Renal pelvis (tissue), 1 donor: ENCODE measurements at regions not wholly inside any gene's neighbourhood (a gene's known extent, or its start where the extent isn't known, plus 50 kb on each side); places are given as distances from the start of the nearest gene placed in this dataset.
"Not testable (repeated sequence)": the region's sequence is repeated elsewhere in the genome, so short reads cannot be mapped to it uniquely, and the experiment has no call there.

Experiments
- DNase-seq: peaks from one replicate; pipeline ENCODE4 v3.0.0-alpha.2; 2013

DNA sequence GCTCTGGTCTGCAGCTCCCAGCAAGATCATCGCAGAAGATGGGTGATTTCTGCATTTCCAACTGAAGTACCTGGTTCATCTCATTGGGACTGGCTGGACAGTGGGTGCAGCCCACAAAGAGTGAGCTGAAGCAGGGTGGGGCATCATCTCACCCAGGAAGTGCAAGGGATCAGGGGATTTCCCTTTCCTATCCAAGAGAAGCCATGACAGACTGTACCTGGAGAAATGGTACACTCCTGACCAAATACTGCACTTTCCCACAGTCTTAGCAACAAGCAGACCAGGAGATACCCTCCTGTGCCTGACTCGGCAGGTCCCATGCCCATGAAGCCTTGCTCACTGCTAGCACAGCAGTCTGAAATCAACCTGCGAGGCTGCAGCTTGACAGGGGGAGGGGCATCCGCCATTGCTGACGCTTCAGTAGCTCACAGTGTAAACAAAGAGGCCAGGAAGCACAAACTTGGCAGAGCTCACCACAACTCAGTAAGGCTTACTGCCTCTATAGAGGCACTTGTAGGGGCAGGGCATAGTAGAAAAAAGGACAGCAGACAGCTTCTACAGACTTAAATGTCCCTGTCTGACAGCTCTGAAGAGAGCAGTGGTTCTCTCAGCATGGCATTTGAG is 60.5 kb downstream of the AREG start:
- peak; percentile 10 for DNase-seq

DNA sequence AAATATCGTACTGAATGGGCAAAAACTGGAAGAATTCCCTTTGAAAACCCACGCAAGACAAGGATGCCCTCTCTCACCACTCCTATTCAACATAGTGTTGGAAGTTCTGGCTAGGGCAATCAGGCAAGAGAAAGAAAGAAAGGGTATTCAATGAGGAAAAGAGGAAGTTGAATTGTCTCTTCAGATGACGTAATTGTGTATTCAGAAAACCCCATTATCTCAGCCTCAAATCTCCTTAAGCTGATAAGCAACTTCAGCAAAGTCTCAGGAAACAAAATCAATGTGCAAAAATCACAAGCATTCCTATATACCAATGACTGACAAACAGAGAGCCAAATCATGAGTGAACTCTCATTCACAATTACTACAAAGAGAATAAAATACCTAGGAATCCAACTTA is 64.4 kb downstream of the AREG start:
- not testable (repeated sequence) for DNase-seq

DNA sequence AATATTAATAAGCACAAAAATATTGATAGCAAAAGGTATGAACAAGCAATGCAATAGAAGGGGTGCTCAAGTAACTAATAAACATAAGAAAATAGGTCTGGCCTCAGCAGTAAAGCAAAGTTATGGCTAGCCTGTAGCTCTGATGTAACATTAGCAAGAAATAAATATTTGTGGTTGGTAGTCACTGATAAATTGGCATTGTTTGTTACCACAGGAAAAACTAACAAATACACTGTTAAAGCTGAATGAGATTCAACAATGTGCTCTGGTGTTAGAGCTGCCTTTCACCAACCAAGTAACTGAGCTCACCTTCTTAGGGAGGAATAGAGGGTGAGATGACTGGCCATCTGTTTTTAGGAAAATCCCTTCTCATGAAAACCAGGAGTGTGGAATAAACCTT is 71.4 kb downstream of the AREG start:
- DNase-seq, result no peak

DNA sequence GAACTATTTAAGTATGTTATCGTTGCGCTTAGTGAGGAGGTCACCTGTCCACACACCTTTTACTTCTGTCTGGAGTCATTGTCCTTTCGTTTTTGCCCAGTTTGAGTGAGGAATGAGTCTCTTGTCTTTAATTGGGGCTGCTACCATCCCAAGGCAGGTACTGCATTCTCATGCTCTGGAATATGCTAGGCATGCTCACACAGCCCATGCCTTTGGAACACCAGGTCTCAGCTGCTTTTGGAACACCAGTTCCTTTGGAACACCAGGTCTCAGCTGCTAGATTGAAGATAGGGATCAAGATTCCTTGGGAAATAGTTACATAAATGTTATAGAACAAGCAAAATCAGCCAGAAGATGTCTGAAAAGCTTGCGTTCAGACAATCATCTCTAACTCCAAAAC is 73.1 kb downstream of the AREG start:
- no peak for DNase-seq

DNA sequence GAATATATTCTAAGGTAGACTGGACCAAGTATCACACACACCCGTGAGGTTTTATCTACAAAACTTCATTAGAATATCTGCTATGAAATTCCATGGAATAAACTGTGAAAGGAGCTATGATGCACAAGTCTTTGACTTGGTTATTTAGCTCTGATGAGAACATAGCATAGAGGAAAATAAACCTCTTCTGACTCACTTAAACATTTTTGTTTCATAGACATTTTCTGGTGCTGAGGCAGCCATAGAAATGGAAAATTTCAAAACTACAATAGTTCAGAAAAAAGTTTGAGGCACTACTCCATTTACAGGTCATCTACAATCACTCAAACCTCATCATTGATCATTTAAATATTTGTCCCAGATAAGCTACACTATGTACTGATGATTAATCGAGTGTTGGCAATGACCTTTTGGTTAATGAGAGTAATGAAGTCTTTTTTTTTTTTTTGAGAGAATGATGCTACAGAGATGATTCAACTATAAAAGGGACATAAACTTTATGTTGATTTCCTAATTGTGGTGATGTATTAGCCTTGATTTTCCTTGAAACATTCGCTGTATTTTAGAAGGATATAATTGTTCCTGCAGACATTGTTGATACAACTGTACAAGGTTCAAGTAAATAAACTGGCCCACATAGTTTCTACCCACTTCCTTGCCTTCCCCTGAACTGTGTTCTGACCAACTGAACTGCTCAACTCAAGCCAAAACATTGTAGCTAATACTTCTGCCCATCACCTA is 77.5 kb downstream of the AREG start:
- DNase-seq, result no peak

DNA sequence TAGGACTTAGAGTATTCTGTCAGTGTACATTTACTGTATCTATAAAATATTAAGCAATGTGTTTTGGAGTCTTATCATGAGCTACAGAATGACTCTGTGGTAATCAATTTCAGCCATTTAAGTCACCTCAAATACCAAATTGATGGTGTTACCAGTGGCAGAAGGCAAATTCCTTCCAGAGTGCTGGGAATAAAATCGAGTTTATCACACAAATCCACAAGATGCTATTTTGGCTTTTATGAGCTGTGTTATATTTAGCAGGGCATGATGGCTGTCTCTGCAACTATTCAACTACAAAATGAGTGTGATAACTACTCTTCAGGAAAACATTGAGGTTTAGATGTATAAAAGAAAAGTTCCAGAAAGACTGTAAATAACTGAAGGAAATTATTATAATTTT is 78.2 kb downstream of the AREG start:
- no peak for DNase-seq

DNA sequence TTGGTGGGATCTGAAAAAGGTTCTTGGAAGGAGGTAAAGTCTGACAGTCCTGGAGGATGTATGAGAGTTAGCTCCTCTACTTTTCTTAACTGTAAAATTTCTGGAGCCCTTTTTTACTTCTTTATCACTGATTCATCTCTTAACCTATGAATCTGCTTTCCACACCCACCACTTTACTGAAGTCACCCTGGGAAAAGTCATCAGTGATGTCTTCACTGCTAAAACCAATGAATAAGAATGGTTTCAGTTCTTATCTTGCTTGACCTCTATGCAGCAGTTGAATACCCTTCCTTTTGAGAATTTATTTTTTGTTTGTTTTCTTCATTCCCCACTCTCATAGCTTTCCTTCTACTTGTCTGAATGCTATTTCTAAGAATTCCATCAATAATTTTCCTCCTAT is 80.0 kb downstream of the AREG start:
- no peak for DNase-seq

DNA sequence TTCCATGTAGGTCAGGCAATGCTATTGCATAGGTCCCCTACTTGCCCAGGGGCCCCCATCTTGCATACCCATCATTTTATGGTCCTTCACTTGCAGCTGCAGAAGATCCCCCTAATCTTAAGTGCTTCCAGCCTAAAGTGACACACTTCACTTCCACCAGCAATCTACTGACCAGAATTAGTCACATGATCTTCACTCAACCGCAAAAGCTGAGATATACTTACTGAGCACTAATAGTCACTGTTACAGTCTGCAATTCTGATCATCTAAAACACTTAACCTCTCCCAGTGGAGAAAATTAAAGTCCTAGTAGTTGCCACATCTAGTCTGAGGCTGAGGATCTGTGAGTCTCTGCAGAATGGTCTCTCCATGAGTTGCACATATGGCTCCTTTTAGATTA is 82.1 kb downstream of the AREG start:
- DNase-seq, result no peak

DNA sequence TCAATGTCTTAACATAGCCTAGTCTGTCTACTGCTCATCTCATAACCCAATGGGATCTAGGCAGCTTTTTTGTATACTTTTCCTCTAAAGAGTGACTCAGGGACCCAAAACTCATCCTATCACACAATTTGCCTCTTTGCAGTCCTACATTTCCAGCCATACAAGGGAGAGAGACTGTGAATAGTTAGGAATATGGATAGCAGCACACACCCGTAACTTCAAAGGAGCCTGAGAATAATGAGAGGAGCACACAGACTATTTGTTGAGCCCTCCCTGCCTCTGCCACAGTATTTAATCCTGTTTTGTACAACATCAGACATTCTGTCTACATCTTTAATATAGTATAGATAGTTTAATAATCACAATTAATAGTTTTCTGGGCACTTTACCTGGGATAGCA is 83.2 kb downstream of the AREG start:
- no peak for DNase-seq

DNA sequence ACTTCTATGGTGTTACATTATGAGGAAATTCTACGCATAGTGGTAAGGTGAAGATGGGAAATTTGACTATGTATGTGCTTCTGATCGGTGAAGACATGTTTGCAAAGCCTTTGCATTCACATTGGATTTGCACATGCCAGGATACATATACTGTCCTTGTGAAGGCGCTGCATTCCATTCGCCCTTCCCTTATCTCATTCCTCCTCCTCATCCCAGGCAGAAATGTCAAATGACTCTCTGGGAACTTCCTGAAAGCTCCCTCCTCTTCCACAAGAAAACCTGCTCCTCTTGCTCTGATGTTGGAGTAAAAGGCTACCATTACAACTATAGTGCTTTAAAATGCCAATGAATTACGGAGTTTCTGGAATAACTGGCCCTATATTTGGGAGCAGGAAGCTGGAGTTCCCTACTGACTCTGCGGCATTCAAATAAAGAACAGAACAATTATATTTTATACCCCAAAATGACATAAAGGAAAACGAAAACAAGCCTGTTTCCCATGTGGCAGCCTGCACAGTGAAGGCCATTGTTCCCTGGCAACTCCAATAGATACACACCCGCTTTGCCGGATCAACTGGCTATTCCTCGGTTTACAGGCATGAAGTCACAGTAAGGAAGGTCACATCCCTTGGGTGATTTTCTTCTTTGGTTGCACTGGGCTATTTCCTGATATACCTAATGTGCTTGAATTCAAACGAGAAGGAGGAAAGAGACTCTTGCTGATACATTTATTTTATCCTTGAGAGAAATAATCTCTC is 84.5 kb downstream of the AREG start:
- DNase-seq, result no peak

DNA sequence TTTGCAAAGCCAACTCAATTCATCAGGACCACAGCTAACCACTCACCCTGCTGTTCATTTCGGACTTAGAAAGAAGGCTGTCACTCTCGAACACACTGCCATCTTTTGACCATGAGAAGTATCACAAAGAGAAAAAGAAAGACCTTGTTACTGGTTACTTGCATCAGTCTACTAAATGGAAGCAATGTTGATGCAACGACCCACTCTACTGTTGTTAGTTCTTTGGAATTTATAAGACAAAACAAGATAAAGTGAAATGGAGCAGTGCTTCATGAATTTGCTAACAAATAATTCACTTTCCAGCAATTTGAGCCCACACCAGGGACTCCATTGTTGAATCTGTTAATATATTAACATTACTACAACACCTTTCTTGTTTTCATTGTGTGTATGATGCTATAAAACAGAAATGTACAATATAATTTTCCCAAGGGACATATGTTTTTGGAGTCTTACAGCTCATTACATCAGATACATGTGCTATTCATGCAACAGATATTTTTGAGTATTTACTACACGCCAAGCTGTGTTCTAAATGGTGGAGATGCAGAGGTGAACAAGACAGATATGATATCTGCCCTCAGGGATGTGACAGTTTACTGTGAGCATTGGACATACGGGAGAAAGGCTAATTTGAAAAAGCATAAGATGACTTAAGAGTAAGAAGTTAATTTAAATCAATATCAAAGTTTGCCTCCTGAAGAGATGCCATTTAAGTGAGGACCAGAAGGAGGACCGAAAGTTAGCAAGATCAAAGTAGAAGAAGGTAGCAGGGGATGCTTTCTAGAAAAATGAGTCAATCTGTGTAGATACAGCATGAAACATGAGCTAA is 87.2 kb downstream of the AREG start:
- DNase-seq, result peak; percentile 37

DNA sequence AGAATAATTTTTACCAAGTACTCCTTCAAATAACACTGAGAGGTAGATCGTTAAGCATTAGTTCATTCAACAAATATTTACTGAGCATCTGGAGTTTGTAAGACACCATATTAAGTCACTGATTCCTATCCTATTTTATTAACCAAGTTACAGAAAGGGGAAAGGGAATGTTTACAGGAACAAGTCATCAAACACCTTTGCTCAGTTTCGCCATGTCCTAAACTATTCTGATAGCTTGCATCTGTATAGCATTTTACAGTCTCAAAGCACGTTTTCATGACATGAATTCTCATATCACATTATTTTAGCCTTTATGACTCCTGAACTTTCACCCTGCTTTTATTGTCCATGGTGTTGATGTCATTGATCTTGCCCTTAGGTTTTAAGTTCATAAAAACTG is 89.2 kb downstream of the AREG start:
- DNase-seq, result no peak

DNA sequence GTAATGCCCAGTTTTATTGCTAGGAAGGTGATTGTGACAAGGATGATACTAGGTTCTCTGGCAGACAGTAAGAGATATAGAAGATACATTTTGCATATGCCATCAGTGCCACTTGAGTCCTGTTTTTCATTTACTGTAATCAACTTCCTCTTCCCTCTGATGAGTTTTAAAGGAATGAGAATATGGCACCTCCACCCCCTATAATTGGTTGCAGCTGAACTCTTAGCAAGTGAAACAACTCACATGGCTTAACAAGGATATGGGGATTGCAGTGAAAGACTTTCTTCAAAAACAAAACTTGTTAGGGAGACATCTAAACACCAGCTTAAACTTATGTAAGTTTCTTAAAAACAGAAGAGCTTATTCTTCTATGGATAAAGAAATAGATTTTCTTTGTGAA is 90.0 kb downstream of the AREG start:
- no peak for DNase-seq

DNA sequence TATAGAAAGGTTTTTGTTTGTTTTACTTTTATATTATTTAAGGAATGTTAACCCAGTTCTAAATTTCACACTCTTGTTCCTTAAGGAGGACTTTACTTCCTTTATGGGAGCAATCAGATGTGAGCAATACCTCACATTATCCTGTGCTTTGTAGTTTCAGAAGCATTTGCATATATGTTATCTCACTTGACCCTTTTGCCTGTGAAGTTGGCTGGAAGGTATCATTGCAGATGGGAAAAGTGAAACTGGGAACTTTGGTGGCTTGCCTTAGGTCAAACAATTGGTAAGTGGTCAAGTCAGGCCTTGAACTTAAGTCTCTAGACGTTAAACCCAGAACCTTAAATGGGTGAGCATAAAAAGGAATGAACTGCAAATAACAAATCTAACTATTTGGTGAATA is 90.6 kb downstream of the AREG start:
- DNase-seq, result no peak

DNA sequence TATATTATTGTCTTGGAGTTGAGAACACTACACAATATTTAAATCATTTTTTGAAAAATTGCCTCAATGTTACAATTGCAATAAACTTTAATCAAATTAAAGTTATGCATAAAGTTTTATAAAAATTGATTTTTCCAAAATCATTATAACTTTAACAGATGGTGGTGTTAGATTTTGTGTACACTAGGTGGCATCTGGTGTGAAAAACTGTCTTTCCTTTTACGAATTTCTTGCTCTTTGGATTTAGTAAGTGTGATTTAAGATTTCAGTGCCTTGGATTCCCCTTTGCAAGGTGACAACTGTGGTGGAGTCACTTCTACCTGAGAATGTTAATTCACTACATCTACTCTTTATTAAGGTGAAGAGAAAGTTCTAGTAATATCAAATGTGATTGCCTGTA is 91.6 kb downstream of the AREG start:
- no peak for DNase-seq

DNA sequence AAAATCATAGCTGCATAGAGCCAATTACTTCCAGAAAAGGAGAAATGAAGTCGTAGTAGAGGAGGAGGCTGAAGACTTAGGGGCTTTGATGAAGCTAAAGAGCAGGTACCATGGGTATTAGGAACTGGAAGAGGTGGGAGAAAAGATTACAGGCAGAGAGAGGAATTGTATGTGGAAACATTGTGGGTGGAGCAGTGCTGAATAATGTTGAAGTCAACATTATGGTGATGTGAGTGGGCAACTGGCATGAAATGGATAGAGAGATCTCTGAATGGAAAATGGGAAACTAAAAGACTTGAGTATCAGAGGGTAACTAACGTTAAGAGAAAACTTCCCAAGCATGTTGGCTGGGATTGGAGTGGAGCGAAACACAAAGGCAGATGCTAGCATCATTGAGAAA is 92.5 kb downstream of the AREG start:
- no peak for DNase-seq

DNA sequence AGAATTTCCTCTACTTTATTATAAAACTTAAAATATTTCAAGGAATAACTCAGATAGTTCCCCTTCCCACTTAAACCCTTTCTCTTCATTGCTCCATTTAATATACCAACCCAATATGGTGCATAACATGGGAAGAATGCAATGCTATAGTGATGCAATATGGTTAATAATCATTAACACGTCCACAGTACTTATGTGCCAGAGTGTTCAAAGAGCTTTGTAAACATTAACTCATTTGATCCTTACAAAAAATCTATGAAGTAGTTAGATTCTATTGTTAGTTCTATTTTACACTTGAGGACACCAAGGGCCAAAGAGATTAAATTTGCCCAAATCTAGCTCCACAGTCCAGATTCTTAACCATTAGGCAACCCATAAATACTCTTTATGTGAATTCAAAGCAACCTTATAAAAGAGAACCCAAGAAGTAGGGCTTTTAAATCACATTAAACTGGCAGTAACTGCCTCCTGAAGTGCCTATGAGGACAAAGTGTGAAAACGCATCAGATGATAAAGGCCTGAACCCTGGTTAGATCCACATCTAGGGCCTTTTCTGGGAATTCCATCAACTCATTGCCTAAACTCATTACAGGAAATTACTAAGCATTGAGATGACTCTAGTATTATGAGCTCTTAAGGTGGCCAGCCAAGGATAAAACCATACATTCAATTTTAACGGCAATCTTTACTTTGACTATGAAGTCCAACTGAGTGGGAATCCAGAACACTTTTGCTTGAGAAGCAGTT is 94.3 kb downstream of the AREG start:
- no peak for DNase-seq

DNA sequence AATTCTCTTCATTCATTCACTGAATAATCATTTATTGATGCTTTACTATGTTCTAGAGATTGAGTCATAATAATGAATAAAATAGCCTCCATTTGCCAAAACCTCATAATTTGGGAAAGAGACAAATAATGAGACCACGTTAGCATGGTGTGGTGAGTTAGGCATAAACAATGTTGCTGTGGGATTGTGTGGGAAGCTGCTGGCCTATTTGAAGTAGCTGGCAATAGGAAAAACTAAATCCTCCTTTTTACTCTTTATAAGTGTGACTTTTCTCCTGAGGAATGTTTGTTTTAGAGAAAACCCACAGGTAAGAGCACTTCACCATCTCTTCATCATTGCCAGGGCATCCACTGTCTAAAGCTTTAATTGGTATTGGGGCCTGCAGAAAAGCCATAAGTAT is 95.3 kb downstream of the AREG start:
- no peak for DNase-seq

DNA sequence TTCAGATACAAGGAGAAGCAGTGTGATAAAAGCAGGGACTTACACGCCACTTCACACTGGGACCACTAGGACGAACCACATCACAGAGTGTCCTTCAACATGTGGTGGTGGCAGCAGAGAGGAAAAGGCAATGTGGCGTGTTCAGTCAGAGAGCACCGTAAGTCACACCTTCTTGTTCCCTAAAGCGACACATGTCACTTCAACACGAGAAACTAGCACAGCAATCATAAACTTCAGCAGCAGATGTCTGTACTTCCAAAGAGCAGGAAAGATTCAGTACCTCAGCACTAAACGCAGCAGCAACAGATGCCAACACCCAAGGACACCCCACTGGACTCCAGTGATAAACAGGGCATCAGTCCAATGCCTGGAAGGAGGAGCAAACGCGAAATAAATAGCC is 96.7 kb downstream of the AREG start:
- DNase-seq, result no peak

DNA sequence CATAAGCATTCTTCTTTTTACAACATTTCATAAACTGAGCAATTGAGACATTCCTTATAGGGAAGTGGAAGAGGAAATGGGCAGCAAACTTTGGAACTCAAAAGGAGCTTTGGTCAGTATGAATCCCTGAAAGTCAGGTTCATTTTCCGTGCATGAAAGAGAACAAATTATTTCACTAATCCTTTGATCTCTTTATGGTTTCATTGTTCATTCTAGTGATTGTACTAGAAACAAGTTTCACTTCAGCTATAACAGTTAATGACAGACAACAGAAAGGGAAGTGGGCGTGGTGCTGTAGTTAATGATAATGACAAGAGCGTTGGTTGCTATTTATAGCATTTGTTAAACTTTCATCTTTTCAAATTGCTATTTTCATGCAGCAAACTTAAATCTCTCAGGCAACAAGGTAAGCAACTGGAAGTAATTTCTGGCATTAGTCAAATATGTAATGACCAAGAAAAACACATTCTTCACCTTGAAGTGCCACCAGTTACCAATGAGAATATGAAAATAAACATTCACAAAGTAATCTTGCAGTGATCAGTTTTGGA is 98.4 kb downstream of the AREG start:
- DNase-seq, result peak; percentile 2

DNA sequence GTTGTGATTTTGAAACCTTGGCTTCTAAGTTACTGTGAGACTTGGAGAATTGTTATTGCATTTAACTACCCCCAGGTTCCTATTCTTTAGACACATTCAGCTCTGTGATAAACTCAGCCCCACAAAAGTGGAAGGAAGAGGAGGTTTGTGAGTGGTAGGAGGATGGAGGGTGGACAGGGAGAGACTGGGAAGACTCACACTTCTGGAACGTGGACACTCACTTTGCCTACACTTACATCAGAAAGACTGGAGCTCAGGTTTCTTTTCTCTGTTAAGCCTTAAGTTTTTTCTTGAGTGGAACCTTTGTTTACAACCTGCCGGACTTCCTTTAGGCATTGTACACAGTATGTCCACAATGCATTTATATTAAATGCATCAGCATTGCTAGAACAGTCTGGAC is 99.0 kb downstream of the AREG start:
- no peak for DNase-seq
